T47D (cell line): ENCODE measurements at regions not wholly inside any gene's neighbourhood (a gene's known extent, or its start where the extent isn't known, plus 50 kb on each side); places are given as distances from the start of the nearest gene placed in this dataset.

ENCODE experiments used
- DNase-seq, 2 experiments: peaks; one replicate each; pipeline versions ENCODE4 v3.0.0 to v3.0.0-alpha.2; 2011 to 2012; ENCODE audit warnings: low read depth in 1 of 2, low spot score in 1 of 2
- JUND ChIP-seq: IDR thresholded peaks from 2 replicates; pipeline ENCODE4 v1.6.1; 2012; ENCODE audit warnings: low read depth
- in situ Hi-C: cut with HindIII; loops from 2 replicates; pipeline ENCODE4 v1.10.0; 2016; ENCODE audit warnings: low sequenced_read_pairs, low pct_unique_long_range_greater_than_20kb

- no peak for TF ChIP-seq JUND
- in situ Hi-C loops = no loop called here
- no peak for DNase-seq
Measured at GRCh38 chr10:131762789-131763696, 137.8 kb upstream of the PPP2R2D start.

GRCh38 chr10:131764929-131765328 is 135.9 kb upstream of the PPP2R2D start:
- no peak for DNase-seq
- TF ChIP-seq JUND = no peak
- in situ Hi-C loops = no loop called here

- in situ Hi-C loops = no loop called here
- DNase-seq = no peak
- no peak for TF ChIP-seq JUND
Measured at GRCh38 chr10:131766096-131766495, 134.7 kb upstream of the PPP2R2D start.

- in situ Hi-C loops = no loop called here
- no peak for DNase-seq
- no peak for TF ChIP-seq JUND
Measured at GRCh38 chr10:131767716-131768115, 133.1 kb upstream of the PPP2R2D start.

GRCh38 chr10:131769571-131770410 is 131.0 kb upstream of the PPP2R2D start:
- TF ChIP-seq JUND = no peak
- DNase-seq = no peak
- in situ Hi-C loops = no loop called here

- TF ChIP-seq JUND = no peak
- in situ Hi-C loops = no loop called here
- DNase-seq = no peak
Measured at GRCh38 chr10:131770946-131771633, 129.7 kb upstream of the PPP2R2D start.

GRCh38 chr10:131771634-131772358 is 129.0 kb upstream of the PPP2R2D start:
- in situ Hi-C loops = no loop called here
- DNase-seq = no peak
- no peak for TF ChIP-seq JUND

- no peak for DNase-seq
- in situ Hi-C loops = no loop called here
- no peak for TF ChIP-seq JUND
Measured at GRCh38 chr10:131772441-131772840, 128.4 kb upstream of the PPP2R2D start.

GRCh38 chr10:131773370-131774343 is 127.2 kb upstream of the PPP2R2D start:
- DNase-seq = no peak
- in situ Hi-C loops = no loop called here
- no peak for TF ChIP-seq JUND

GRCh38 chr10:131774681-131775085 is 126.1 kb upstream of the PPP2R2D start:
- no peak for DNase-seq
- TF ChIP-seq JUND = no peak
- in situ Hi-C loops = no loop called here

- no peak for DNase-seq
- in situ Hi-C loops = no loop called here
- no peak for TF ChIP-seq JUND
Measured at GRCh38 chr10:131775433-131775832, 125.4 kb upstream of the PPP2R2D start.
